ENCODE measurements at regions not wholly inside any gene's neighbourhood (a gene's known extent, or its start where the extent isn't known, plus 50 kb on each side); places are given as distances from the start of the nearest gene placed in this dataset.

DNA sequence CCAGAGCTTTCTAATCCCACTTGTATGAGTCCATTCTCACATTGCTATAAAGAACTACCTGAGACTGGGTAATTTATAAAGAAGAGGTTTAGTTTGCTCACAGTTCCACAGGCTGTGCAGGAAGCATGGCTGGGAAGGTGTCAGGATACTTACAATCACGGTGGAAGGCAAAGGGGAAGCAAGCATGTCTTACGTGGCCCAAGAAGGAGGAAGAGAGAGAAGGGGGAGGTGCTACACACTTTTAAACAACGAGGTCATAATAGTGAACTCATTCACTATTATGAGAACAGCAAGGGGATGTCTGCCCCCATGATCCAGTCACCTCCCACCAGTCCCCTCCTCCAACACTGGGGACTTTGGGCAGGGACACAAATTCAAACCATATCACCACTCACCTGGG, 67.8 kb downstream of the TTC32 start:
- TF ChIP-seq RUNX3 (IDR thresholded peaks at IDR 0.05; ENCODE audit: low read length) (no peak), BHLHE40 (IDR thresholded peaks at IDR 0.05; ENCODE audit: borderline replicate concordance in 1 of 2, low read depth in 2 of 2, low read length in 1 of 2) (no peak), POLR2AphosphoS5 (IDR thresholded peaks at IDR 0.05; ENCODE audit: low read length) (no peak)
- TF ChIP-seq, protein P1, sequence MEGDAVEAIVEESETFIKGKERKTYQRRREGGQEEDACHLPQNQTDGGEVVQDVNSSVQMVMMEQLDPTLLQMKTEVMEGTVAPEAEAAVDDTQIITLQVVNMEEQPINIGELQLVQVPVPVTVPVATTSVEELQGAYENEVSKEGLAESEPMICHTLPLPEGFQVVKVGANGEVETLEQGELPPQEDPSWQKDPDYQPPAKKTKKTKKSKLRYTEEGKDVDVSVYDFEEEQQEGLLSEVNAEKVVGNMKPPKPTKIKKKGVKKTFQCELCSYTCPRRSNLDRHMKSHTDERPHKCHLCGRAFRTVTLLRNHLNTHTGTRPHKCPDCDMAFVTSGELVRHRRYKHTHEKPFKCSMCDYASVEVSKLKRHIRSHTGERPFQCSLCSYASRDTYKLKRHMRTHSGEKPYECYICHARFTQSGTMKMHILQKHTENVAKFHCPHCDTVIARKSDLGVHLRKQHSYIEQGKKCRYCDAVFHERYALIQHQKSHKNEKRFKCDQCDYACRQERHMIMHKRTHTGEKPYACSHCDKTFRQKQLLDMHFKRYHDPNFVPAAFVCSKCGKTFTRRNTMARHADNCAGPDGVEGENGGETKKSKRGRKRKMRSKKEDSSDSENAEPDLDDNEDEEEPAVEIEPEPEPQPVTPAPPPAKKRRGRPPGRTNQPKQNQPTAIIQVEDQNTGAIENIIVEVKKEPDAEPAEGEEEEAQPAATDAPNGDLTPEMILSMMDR (IDR thresholded peaks at IDR 0.05 in 2 of 3, conservative IDR thresholded peaks at IDR 0.05 in 1 of 3; ENCODE audit: control insufficient read depth in 2 of 3, extremely low read depth in 1 of 3, insufficient read depth in 1 of 3, low read depth in 3 of 3, low read length in 3 of 3) = no peak
- TF ChIP-seq, protein P2, sequence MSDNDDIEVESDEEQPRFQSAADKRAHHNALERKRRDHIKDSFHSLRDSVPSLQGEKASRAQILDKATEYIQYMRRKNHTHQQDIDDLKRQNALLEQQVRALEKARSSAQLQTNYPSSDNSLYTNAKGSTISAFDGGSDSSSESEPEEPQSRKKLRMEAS (IDR thresholded peaks at IDR 0.05; ENCODE audit: low read depth, low read length) = no peak
- TF ChIP-seq, protein P3, sequence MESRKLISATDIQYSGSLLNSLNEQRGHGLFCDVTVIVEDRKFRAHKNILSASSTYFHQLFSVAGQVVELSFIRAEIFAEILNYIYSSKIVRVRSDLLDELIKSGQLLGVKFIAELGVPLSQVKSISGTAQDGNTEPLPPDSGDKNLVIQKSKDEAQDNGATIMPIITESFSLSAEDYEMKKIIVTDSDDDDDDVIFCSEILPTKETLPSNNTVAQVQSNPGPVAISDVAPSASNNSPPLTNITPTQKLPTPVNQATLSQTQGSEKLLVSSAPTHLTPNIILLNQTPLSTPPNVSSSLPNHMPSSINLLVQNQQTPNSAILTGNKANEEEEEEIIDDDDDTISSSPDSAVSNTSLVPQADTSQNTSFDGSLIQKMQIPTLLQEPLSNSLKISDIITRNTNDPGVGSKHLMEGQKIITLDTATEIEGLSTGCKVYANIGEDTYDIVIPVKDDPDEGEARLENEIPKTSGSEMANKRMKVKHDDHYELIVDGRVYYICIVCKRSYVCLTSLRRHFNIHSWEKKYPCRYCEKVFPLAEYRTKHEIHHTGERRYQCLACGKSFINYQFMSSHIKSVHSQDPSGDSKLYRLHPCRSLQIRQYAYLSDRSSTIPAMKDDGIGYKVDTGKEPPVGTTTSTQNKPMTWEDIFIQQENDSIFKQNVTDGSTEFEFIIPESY (IDR thresholded peaks at IDR 0.05) = no peak

Measured in GM12878 (cell line).